ENCODE measurements at regions not wholly inside any gene's neighbourhood (a gene's known extent, or its start where the extent isn't known, plus 50 kb on each side); places are given as distances from the start of the nearest gene placed in this dataset.

DNA sequence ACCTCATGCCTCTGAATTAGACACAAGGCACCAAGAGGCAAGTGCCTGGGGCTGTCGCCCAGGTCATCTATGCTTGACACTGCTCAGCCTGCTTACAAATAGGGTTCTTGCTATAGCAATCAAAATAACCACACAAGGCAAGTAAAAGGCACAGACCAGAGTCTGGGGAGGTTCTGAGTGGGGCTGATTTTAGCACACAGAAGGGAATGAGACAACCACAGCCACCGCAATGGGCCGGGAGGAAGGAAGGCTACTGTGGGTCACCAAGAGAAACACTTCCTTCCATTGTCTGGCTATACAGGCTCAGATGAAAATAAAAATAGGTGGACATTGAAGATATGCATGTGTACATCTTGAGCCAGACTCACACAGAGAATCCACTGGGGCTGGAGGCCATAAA, 159.1 kb downstream of the DLEU7 start:
- intact Hi-C loops (cut with DNase I) = loop anchor here in 3 of 10 donors (10.0 kb wide), 4 partner anchors 100 to 600 kb away; no protein-coding TSS in a partner anchor
- ATAC-seq = peak; percentile 65 to 85 (median 80)

GRCh38 chr13:50685491-50685890, 158.0 kb downstream of the DLEU7 start:
- DNase-seq = peak; percentile 81 to 90
- peak; percentile 72 to 92 (median 80) for ATAC-seq
- intact Hi-C loops (cut with DNase I) = loop anchor here in 4 of 10 donors (5.0 to 10.0 kb wide), 5 partner anchors 99 to 601 kb away; no protein-coding TSS in a partner anchor

More for the DNA sequence above, 159.1 kb downstream of the DLEU7 start:
- peak; percentile 24 to 50 for DNase-seq
- no peak overlapping the region for H3K4me3 ChIP-seq
- H3K27ac ChIP-seq = peak overlapping the region in 9 of 10 donors; percentile 51 to 89 (median 76)
- H3K9me3 ChIP-seq = peaks cover 0 to 2% (median 0%) of the 10 kb centered on the region in 11 donors
- TF ChIP-seq, protein P1, sequence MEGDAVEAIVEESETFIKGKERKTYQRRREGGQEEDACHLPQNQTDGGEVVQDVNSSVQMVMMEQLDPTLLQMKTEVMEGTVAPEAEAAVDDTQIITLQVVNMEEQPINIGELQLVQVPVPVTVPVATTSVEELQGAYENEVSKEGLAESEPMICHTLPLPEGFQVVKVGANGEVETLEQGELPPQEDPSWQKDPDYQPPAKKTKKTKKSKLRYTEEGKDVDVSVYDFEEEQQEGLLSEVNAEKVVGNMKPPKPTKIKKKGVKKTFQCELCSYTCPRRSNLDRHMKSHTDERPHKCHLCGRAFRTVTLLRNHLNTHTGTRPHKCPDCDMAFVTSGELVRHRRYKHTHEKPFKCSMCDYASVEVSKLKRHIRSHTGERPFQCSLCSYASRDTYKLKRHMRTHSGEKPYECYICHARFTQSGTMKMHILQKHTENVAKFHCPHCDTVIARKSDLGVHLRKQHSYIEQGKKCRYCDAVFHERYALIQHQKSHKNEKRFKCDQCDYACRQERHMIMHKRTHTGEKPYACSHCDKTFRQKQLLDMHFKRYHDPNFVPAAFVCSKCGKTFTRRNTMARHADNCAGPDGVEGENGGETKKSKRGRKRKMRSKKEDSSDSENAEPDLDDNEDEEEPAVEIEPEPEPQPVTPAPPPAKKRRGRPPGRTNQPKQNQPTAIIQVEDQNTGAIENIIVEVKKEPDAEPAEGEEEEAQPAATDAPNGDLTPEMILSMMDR (IDR thresholded peaks at IDR 0.05) = no peak
- no peaks in the 10 kb centered on the region for H3K27me3 ChIP-seq
- WGBS, 2 donors = 61 to 73% methylated on average over 3 of the region's 3 CpGs
- H3K36me3 ChIP-seq = no peaks in the 10 kb centered on the region
- peaks cover 0 to 52% (median 37%) of the 10 kb centered on the region in 9 donors for H3K4me1 ChIP-seq

GRCh38 chr13:50685956-50686355, 157.5 kb downstream of the DLEU7 start:
- intact Hi-C loops (cut with DNase I) = loop anchor here in 4 of 10 donors (5.0 to 10.0 kb wide), 5 partner anchors 99 to 601 kb away; no protein-coding TSS in a partner anchor
- no peak for ATAC-seq
- TF ChIP-seq, protein P1 (IDR thresholded peaks at IDR 0.05) = no peak
- Histone ChIP-seq H3K4me1 (peaks cover 0 to 52% (median 37%) of the 10 kb centered on the region in 9 donors), H3K27me3 (no peaks in the 10 kb centered on the region), H3K27ac (peak overlapping the region; percentile 2 to 89 (median 74)), H3K36me3 (no peaks in the 10 kb centered on the region), H3K9me3 (peaks cover 0 to 2% (median 0%) of the 10 kb centered on the region in 11 donors), H3K4me3 (no peak overlapping the region)
- WGBS, 2 donors = 17 to 30% methylated on average over 5 of the region's 5 CpGs
- DNase-seq = no peak

More at GRCh38 chr13:50685491-50685890, 158.0 kb downstream of the DLEU7 start:
- Histone ChIP-seq H3K4me3 (no peak overlapping the region), H3K4me1 (peaks cover 0 to 49% (median 33%) of the 10 kb centered on the region in 9 donors), H3K9me3 (peaks cover 0 to 2% (median 0%) of the 10 kb centered on the region in 11 donors), H3K36me3 (no peaks in the 10 kb centered on the region), H3K27ac (peak overlapping the region; percentile 2 to 89 (median 74)), H3K27me3 (no peaks in the 10 kb centered on the region)
- TF ChIP-seq, protein P1 (IDR thresholded peaks at IDR 0.05) = no peak
- 6 to 12% methylated on average over 3 of the region's 3 CpGs for WGBS, 2 donors

- H3K36me3 ChIP-seq = no peaks in the 10 kb centered on the region
- DNase-seq (no peak), ATAC-seq (no peak)
- peaks cover 0 to 2% (median 0%) of the 10 kb centered on the region in 11 donors for H3K9me3 ChIP-seq
- no peak overlapping the region for H3K4me3 ChIP-seq
- TF ChIP-seq, protein P1 (IDR thresholded peaks at IDR 0.05) = no peak
- peaks cover under 1 to 58% (median 43%) of the 10 kb centered on the region in 9 donors for H3K4me1 ChIP-seq
- 80 to 85% methylated on average over 3 of the region's 3 CpGs for WGBS, 2 donors
- intact Hi-C loops (cut with DNase I) = loop anchor here in 4 of 10 donors (5.0 to 10.0 kb wide), 5 partner anchors 98 to 602 kb away; no protein-coding TSS in a partner anchor
- H3K27me3 ChIP-seq = no peaks in the 10 kb centered on the region
- H3K27ac ChIP-seq = peak overlapping the region in 8 of 10 donors; percentile 65 to 89 (median 77)
These were observed 156.9 kb downstream of the DLEU7 start for GRCh38 chr13:50686551-50686950.
